Vagina (tissue), 2 donors: ENCODE measurements at regions not wholly inside any gene's neighbourhood (a gene's known extent, or its start where the extent isn't known, plus 50 kb on each side); places are given as distances from the start of the nearest gene placed in this dataset.

Source experiments
- DNase-seq, 2 donors: peaks; one replicate each; pipeline ENCODE4 v3.0.0-alpha.2; 2017; ENCODE audit errors: extremely low spot score in 2 of 2
- H3K27ac ChIP-seq: fragments of 200-600 bp; sonication (generic); one replicate; pipeline ENCODE4 v1.5.1; 2019
- H3K27me3 ChIP-seq: fragments of 200-600 bp; sonication (generic); one replicate; pipeline ENCODE4 v1.5.1; 2019
- H3K36me3 ChIP-seq, 2 donors: fragments of 200-600 bp; sonication (generic); one replicate each; pipeline ENCODE4 v1.5.1; 2017 to 2019
- H3K4me1 ChIP-seq: fragments of 200-600 bp; sonication (generic); one replicate; pipeline ENCODE4 v1.5.1; 2019
- H3K4me3 ChIP-seq, 2 donors: fragments of 200-600 bp; sonication (generic); 1 replicate in 1 of 2; 2 replicates in 1 of 2; pipeline ENCODE4 v1.5.1; 2016 to 2019
- H3K9me3 ChIP-seq: fragments of 200-600 bp; sonication (generic); one replicate; pipeline ENCODE4 v1.5.1; 2019
- POLR2A ChIP-seq, 2 donors: fragments of 450-650 bp; IDR thresholded peaks; one replicate each; pipeline ENCODE4 v1.6.1; 2017; ENCODE audit warnings: antibody characterized with exemption in 2 of 2, mild to moderate bottlenecking in 2 of 2, moderate library complexity in 2 of 2
- POLR2AphosphoS5 ChIP-seq, 2 donors: sonication (generic); formaldehyde crosslinking; IDR thresholded peaks; one replicate each; pipeline ENCODE4 v1.9.0; 2017; ENCODE audit warnings: antibody characterized with exemption in 2 of 2, mild to moderate bottlenecking in 2 of 2, low read depth in 1 of 2; ENCODE audit not compliant: insufficient read depth in 1 of 2
- intact Hi-C: fragments of 100-400 bp; cut with DNase I; formaldehyde crosslinking; loops from one replicate; pipeline ENCODE4 v1.15.1; 2023
- TF ChIP-seq, protein P1 (sequence below), 3 experiments: fragments of 450-650 bp in 2 of 3; fragments of 200-600 bp in 1 of 3; sonication (generic) in 1 of 3; IDR thresholded peaks; one replicate each; pipeline ENCODE4 v1.5.1; 2017 to 2019; ENCODE audit warnings: antibody characterized with exemption in 3 of 3, mild to moderate bottlenecking in 2 of 3, moderate library complexity in 2 of 3

DNA sequence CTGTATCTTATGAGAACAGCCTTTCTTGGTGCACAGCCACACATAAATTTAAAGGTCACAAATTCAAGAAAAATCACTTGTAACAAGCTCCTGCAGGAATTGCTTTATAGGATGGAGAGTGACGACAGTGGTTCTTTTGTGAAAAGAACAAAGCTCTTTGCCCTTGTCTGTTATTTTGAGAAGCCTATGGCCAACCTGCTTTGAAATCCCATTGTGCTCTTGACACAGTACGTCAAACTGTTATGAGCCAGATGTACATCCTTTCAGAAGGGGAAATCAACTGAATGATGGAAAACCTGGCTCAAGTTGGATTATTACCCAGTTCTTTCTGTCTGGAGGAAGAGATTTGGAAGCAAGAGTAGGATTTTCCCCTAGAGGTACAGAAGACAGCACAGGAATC lies 1454.2 kb downstream of the ARAP2 start:
- intact Hi-C loops = no loop called here
- Histone ChIP-seq H3K4me3 (no peak overlapping the region), H3K27ac (no peak overlapping the region), H3K4me1 (no peaks in the 10 kb centered on the region), H3K27me3 (no peaks in the 10 kb centered on the region), H3K36me3 (no peaks in the 10 kb centered on the region), H3K9me3 (no peaks in the 10 kb centered on the region)
- DNase-seq = no peak
- TF ChIP-seq POLR2AphosphoS5 (IDR thresholded peaks at IDR 0.05; ENCODE audit: insufficient read depth in 1 of 2, low read depth in 1 of 2) (no peak), POLR2A (IDR thresholded peaks at IDR 0.05) (no peak)
- TF ChIP-seq, protein P1, sequence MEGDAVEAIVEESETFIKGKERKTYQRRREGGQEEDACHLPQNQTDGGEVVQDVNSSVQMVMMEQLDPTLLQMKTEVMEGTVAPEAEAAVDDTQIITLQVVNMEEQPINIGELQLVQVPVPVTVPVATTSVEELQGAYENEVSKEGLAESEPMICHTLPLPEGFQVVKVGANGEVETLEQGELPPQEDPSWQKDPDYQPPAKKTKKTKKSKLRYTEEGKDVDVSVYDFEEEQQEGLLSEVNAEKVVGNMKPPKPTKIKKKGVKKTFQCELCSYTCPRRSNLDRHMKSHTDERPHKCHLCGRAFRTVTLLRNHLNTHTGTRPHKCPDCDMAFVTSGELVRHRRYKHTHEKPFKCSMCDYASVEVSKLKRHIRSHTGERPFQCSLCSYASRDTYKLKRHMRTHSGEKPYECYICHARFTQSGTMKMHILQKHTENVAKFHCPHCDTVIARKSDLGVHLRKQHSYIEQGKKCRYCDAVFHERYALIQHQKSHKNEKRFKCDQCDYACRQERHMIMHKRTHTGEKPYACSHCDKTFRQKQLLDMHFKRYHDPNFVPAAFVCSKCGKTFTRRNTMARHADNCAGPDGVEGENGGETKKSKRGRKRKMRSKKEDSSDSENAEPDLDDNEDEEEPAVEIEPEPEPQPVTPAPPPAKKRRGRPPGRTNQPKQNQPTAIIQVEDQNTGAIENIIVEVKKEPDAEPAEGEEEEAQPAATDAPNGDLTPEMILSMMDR (IDR thresholded peaks at IDR 0.05) = no peak

DNA sequence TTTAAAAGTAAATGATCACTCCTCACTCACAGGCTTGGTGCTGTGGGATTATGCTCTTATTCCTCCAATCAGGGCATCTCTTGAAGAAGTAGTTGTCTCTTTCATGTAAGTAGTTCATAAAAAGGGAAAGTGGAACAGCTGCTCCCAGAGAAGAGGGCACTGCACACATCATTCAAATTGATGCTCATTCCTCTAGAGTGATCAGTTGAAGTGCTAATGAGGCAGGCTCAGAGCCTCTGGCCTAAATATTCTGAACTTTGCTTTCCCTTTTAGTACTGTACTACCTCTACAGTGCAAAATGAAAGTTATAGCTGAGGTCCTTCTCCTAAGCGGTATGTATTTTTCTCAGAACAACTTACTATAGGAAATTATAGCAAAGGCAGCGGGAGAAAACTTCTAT lies 1453.1 kb downstream of the ARAP2 start:
- H3K9me3 ChIP-seq = no peaks in the 10 kb centered on the region
- H3K4me3 ChIP-seq = no peak overlapping the region
- TF ChIP-seq, protein P1 (IDR thresholded peaks at IDR 0.05) = no peak
- TF ChIP-seq POLR2A (IDR thresholded peaks at IDR 0.05) (no peak), POLR2AphosphoS5 (IDR thresholded peaks at IDR 0.05; ENCODE audit: insufficient read depth in 1 of 2, low read depth in 1 of 2) (no peak)
- no peaks in the 10 kb centered on the region for H3K27me3 ChIP-seq
- intact Hi-C loops = no loop called here
- H3K4me1 ChIP-seq = no peaks in the 10 kb centered on the region
- no peak overlapping the region for H3K27ac ChIP-seq
- no peak for DNase-seq
- H3K36me3 ChIP-seq = no peaks in the 10 kb centered on the region

DNA sequence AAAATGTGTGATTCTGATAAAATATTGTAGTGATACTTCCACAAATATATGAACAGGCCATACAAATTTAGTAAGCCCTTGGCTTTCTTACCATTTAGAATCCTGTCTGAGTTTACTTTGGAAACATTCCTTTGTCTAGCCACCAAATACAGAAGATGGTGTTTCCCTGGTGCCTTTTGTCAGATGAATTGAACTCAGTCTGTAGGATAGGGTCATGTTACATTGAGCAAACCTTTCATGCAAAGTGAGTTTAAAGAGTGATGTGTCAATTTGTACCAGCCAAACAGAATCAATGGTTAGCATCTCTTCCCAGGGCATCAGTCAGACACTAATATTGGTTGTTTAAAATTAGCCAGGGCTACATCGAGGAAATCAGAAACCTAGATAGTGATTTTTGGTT lies 1443.4 kb downstream of the ARAP2 start:
- Histone ChIP-seq H3K27ac (no peak overlapping the region), H3K36me3 (no peaks in the 10 kb centered on the region), H3K9me3 (no peaks in the 10 kb centered on the region), H3K4me3 (no peak overlapping the region), H3K4me1 (no peaks in the 10 kb centered on the region), H3K27me3 (no peaks in the 10 kb centered on the region)
- TF ChIP-seq POLR2AphosphoS5 (IDR thresholded peaks at IDR 0.05; ENCODE audit: insufficient read depth in 1 of 2, low read depth in 1 of 2) = no peak
- no peak for TF ChIP-seq POLR2A (IDR thresholded peaks at IDR 0.05)
- TF ChIP-seq, protein P1 (IDR thresholded peaks at IDR 0.05) = no peak
- no peak for DNase-seq
- intact Hi-C loops = no loop called here

DNA sequence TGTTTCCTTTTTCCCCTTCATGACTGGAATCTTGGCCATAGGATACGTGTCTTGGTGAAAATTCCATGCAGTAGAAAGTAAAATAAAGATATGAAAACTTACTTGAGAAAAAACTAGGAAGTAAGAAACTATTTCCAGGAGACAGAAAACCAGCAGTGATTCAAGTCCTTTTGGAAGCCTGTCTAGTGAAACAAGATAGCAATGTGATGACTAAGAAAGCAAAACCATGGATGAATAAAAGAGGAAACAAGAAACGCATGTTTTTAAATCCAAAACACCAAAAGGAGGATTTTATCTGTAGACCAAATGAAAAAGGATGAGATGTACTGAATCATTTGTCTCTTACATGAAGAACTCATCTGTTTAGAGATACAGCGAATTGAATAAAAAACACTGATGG lies 1430.0 kb downstream of the ARAP2 start:
- intact Hi-C loops = no loop called here
- no peaks in the 10 kb centered on the region for H3K9me3 ChIP-seq
- H3K36me3 ChIP-seq = no peaks in the 10 kb centered on the region
- no peak for DNase-seq
- no peaks in the 10 kb centered on the region for H3K27me3 ChIP-seq
- TF ChIP-seq, protein P1 (IDR thresholded peaks at IDR 0.05) = no peak
- no peak for TF ChIP-seq POLR2A (IDR thresholded peaks at IDR 0.05)
- no peak for TF ChIP-seq POLR2AphosphoS5 (IDR thresholded peaks at IDR 0.05; ENCODE audit: insufficient read depth in 1 of 2, low read depth in 1 of 2)
- no peak overlapping the region for H3K27ac ChIP-seq
- H3K4me3 ChIP-seq = no peak overlapping the region
- H3K4me1 ChIP-seq = no peaks in the 10 kb centered on the region

DNA sequence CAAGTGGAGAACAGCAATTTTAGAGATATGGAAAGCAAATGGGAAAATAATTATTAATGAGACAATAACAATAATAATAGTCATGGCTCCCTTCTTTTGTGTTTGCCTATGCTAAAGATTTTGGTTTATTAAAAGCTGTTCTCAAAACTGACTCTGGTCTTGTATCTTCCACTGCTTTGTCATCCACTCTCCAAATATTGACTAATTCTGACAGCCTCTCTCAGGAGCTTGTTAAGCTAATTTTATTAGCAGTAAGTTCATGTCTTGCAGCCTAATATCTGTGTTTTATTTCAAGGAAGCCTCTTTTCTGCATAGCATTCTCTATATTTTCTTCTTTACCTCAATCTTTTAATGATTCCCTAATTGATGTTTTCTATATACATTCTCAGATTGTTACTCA lies 1419.8 kb downstream of the ARAP2 start:
- Histone ChIP-seq H3K27me3 (no peaks in the 10 kb centered on the region), H3K27ac (no peak overlapping the region), H3K9me3 (no peaks in the 10 kb centered on the region), H3K36me3 (no peaks in the 10 kb centered on the region), H3K4me1 (no peaks in the 10 kb centered on the region), H3K4me3 (no peak overlapping the region)
- intact Hi-C loops = no loop called here
- no peak for DNase-seq
- TF ChIP-seq, protein P1 (IDR thresholded peaks at IDR 0.05) = no peak
- no peak for TF ChIP-seq POLR2AphosphoS5 (IDR thresholded peaks at IDR 0.05; ENCODE audit: insufficient read depth in 1 of 2, low read depth in 1 of 2)
- TF ChIP-seq POLR2A (IDR thresholded peaks at IDR 0.05) = no peak
